NT2/D1 (cell line): ENCODE measurements at regions not wholly inside any gene's neighbourhood (a gene's known extent, or its start where the extent isn't known, plus 50 kb on each side); places are given as distances from the start of the nearest gene placed in this dataset.

Experiments
- SUZ12 ChIP-seq: IDR thresholded peaks from 2 replicates; pipeline ENCODE4 v1.6.1; 2011; ENCODE audit not compliant: insufficient read length, insufficient read depth; ENCODE audit errors: extremely low read depth
- YY1 ChIP-seq: IDR thresholded peaks from 2 replicates; pipeline ENCODE4 v1.6.1; 2011; ENCODE audit not compliant: insufficient read length, insufficient read depth

DNA sequence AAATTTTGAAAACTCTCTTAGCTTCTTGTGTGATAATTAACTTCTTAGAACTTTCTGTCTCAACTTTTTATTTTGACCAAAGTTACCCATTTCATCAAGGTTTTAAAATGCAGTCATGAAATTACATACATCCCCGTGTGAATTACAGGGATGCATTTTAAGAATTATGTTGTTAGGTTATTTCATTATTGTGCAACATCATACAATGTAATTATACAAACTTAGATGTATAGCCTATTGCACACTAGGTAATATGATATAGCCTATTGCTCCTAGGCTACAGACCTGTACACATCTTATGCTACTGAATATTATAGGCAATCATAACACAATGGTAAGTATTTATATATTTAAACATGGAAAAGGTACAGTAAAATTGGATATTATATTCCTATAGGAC, 228.1 kb upstream of the C11orf87 start:
- no peak for TF ChIP-seq SUZ12
- TF ChIP-seq YY1, result no peak
